Activated naive CD4-positive, alpha-beta T cell treated with anti-CD3 and anti-CD28 coated beads, Interleukin-2, amount 50 U/mL, for 72 hours (primary cell): ENCODE measurements at regions not wholly inside any gene's neighbourhood (a gene's known extent, or its start where the extent isn't known, plus 50 kb on each side); places are given as distances from the start of the nearest gene placed in this dataset.

Experiments used
- ATAC-seq, 2 donors: fragments of 150-1000 bp; cut with Tn5 transposase; 2 replicates each; pipeline ENCODE4 v1.10.0; 2021; ENCODE audit warnings: mild to moderate bottlenecking in 2 of 2, moderate library complexity in 2 of 2
- DNase-seq, 2 donors: peaks; one replicate each; pipeline ENCODE4 v3.0.0; 2021 to 2022; ENCODE audit warnings: low spot score in 2 of 2
- H3K27ac Mint-ChIP-seq, 2 donors: one replicate each; pipeline ENCODE4 v1.8.0; 2022; ENCODE audit warnings: mild to moderate bottlenecking in 2 of 2, mixed read lengths in 2 of 2
- H3K36me3 Mint-ChIP-seq, 2 donors: one replicate each; pipeline ENCODE4 v1.8.0; 2022; ENCODE audit warnings: mixed read lengths in 2 of 2
- H3K9me3 Mint-ChIP-seq, 2 donors: one replicate each; pipeline ENCODE4 v1.8.0; 2022; ENCODE audit warnings: mixed read lengths in 2 of 2

GRCh38 chr14:104293231-104293841 is 154.9 kb downstream of the KIF26A start:
- DNase-seq (no peak), ATAC-seq (no peak)
- peak overlapping the region in 1 of 2 donors; percentile 55 for H3K27ac Mint-ChIP-seq
- H3K9me3 Mint-ChIP-seq, result peaks cover 10 to 11% of the 10 kb centered on the region in 2 donors
- H3K36me3 Mint-ChIP-seq, result no peaks in the 10 kb centered on the region

- no peaks in the 10 kb centered on the region for H3K36me3 Mint-ChIP-seq
- DNase-seq, result no peak
- peaks cover 3 to 4% of the 10 kb centered on the region in 2 donors for H3K9me3 Mint-ChIP-seq
- no peak for ATAC-seq
- H3K27ac Mint-ChIP-seq, result no peak overlapping the region
Measured at GRCh38 chr14:104293851-104294627, 155.7 kb downstream of the KIF26A start.

- ATAC-seq, result no peak
- Mint-ChIP-seq H3K27ac (no peak overlapping the region), H3K36me3 (no peaks in the 10 kb centered on the region), H3K9me3 (no peaks in the 10 kb centered on the region)
- DNase-seq, result no peak
Measured at GRCh38 chr14:104294628-104294982, 156.2 kb downstream of the KIF26A start.

GRCh38 chr14:104294983-104295680 is 156.7 kb downstream of the KIF26A start:
- H3K27ac Mint-ChIP-seq, result no peak overlapping the region
- ATAC-seq, result no peak
- no peaks in the 10 kb centered on the region for H3K9me3 Mint-ChIP-seq
- DNase-seq, result no peak
- no peaks in the 10 kb centered on the region for H3K36me3 Mint-ChIP-seq

GRCh38 chr14:104295681-104296387 is 157.4 kb downstream of the KIF26A start:
- DNase-seq (no peak), ATAC-seq (no peak)
- no peak overlapping the region for H3K27ac Mint-ChIP-seq
- no peaks in the 10 kb centered on the region for H3K36me3 Mint-ChIP-seq
- H3K9me3 Mint-ChIP-seq, result no peaks in the 10 kb centered on the region

GRCh38 chr14:104296388-104297312 is 158.3 kb downstream of the KIF26A start:
- no peak for ATAC-seq
- Mint-ChIP-seq H3K36me3 (no peaks in the 10 kb centered on the region), H3K27ac (no peak overlapping the region), H3K9me3 (no peaks in the 10 kb centered on the region)
- DNase-seq, result no peak

GRCh38 chr14:104297313-104297704 is 158.9 kb downstream of the KIF26A start:
- Mint-ChIP-seq H3K27ac (no peak overlapping the region), H3K9me3 (no peaks in the 10 kb centered on the region), H3K36me3 (no peaks in the 10 kb centered on the region)
- ATAC-seq (no peak), DNase-seq (no peak)

GRCh38 chr14:104297721-104298401 is 159.5 kb downstream of the KIF26A start:
- Mint-ChIP-seq H3K36me3 (no peaks in the 10 kb centered on the region), H3K9me3 (no peaks in the 10 kb centered on the region), H3K27ac (no peak overlapping the region)
- DNase-seq (no peak), ATAC-seq (no peak)

GRCh38 chr14:104298458-104298857 is 160.1 kb downstream of the KIF26A start:
- Mint-ChIP-seq H3K27ac (no peak overlapping the region), H3K9me3 (no peaks in the 10 kb centered on the region), H3K36me3 (no peaks in the 10 kb centered on the region)
- ATAC-seq, result no peak
- DNase-seq, result no peak

GRCh38 chr14:104299993-104300761 is 161.8 kb downstream of the KIF26A start:
- H3K36me3 Mint-ChIP-seq, result no peaks in the 10 kb centered on the region
- no peak for DNase-seq
- H3K9me3 Mint-ChIP-seq, result no peaks in the 10 kb centered on the region
- ATAC-seq, result no peak
- H3K27ac Mint-ChIP-seq, result no peak overlapping the region

GRCh38 chr14:104301731-104302460 is 163.5 kb downstream of the KIF26A start:
- no peak for ATAC-seq
- Mint-ChIP-seq H3K27ac (no peak overlapping the region), H3K9me3 (no peaks in the 10 kb centered on the region), H3K36me3 (no peaks in the 10 kb centered on the region)
- DNase-seq, result no peak

GRCh38 chr14:104302794-104303405 is 164.5 kb downstream of the KIF26A start:
- ATAC-seq (no peak), DNase-seq (no peak)
- Mint-ChIP-seq H3K36me3 (no peaks in the 10 kb centered on the region), H3K9me3 (no peaks in the 10 kb centered on the region), H3K27ac (no peak overlapping the region)

- H3K27ac Mint-ChIP-seq, result no peak overlapping the region
- DNase-seq (no peak), ATAC-seq (no peak)
- H3K9me3 Mint-ChIP-seq, result no peaks in the 10 kb centered on the region
- H3K36me3 Mint-ChIP-seq, result no peaks in the 10 kb centered on the region
Measured at GRCh38 chr14:104303705-104304425, 165.5 kb downstream of the KIF26A start.
